RWPE1 (cell line): ENCODE measurements at regions not wholly inside any gene's neighbourhood (a gene's known extent, or its start where the extent isn't known, plus 50 kb on each side); places are given as distances from the start of the nearest gene placed in this dataset.
A peak's percentile ranks its signal among the peaks of the same experiment; 100 is the strongest.

ENCODE experiments used
- CTCF ChIA-PET: fragments of 350-600 bp; sonication (Branson Sonifier 250); formaldehyde crosslinking; extraction: SDS; loops from one replicate; lab custom pipeline; 2021; lab: Yijun Ruan, JAX
- POLR2A ChIA-PET: fragments of 400-600 bp; formaldehyde crosslinking; extraction: SDS; loops from one replicate; lab custom pipeline; 2020; ENCODE audit warnings: antibody characterized with exemption; ENCODE audit not compliant: low non-redundant PET; lab: Yijun Ruan, JAX
- DNase-seq: peaks from one replicate; pipeline ENCODE4 v3.0.0; 2012; ENCODE audit warnings: low spot score
- H3K27ac ChIP-seq: fragments of 450-650 bp; 2 replicates; pipeline ENCODE4 v1.5.1; 2017
- CTCF ChIP-seq: fragments of 450-650 bp; conservative IDR thresholded peaks from 2 replicates; pipeline ENCODE4 v1.5.1; 2017; ENCODE audit warnings: low read depth, mild to moderate bottlenecking

- H3K27ac ChIP-seq = no peak overlapping the region
- ChIA-PET CTCF (interaction anchor here (0.5 kb wide), 1 partner anchor 226 kb away, joined by 3 read pairs; no protein-coding TSS in a partner anchor), POLR2A (no interaction called here)
- DNase-seq = no peak
- TF ChIP-seq CTCF = no peak
These were observed 296.1 kb downstream of the RPLP1 start for GRCh38 chr15:69748576-69749185.

GRCh38 chr15:69749274-69749673, 296.7 kb downstream of the RPLP1 start:
- ChIA-PET CTCF (interaction anchor here (1.0 kb wide), 1 partner anchor 9 kb away, joined by 3 read pairs; no protein-coding TSS in a partner anchor), POLR2A (no interaction called here)
- no peak overlapping the region for H3K27ac ChIP-seq
- DNase-seq = no peak
- TF ChIP-seq CTCF = no peak

GRCh38 chr15:69749797-69750196, 297.2 kb downstream of the RPLP1 start:
- peak; percentile 34 for DNase-seq
- ChIA-PET CTCF (interaction anchor here (0.5 to 1.0 kb wide), 2 partner anchors 8 to 717 kb away, joined by 3 to 6 read pairs; no protein-coding TSS in a partner anchor), POLR2A (no interaction called here)
- H3K27ac ChIP-seq = no peak overlapping the region
- no peak for TF ChIP-seq CTCF

GRCh38 chr15:69750253-69750652, 297.6 kb downstream of the RPLP1 start:
- POLR2A ChIA-PET = no interaction called here
- no peak for TF ChIP-seq CTCF
- H3K27ac ChIP-seq = no peak overlapping the region
- CTCF ChIA-PET = interaction anchor here (0.5 to 1.0 kb wide), 3 partner anchors 8 to 717 kb away, joined by 3 to 6 read pairs (median 3); no protein-coding TSS in a partner anchor
- no peak for DNase-seq

- CTCF ChIA-PET = interaction anchor here (0.5 kb wide), 2 partner anchors 98 to 363 kb away, joined by 3 to 4 read pairs; no protein-coding TSS in a partner anchor
- POLR2A ChIA-PET = no interaction called here
- H3K27ac ChIP-seq = no peak overlapping the region
- no peak for TF ChIP-seq CTCF
- DNase-seq = no peak
These were observed 298.5 kb downstream of the RPLP1 start for GRCh38 chr15:69751147-69751546.

GRCh38 chr15:69751566-69751965, 298.9 kb downstream of the RPLP1 start:
- TF ChIP-seq CTCF = no peak
- POLR2A ChIA-PET = no interaction called here
- DNase-seq = no peak
- CTCF ChIA-PET = no interaction called here
- H3K27ac ChIP-seq = no peak overlapping the region
